Renal pelvis (tissue), 1 donor: ENCODE measurements at regions not wholly inside any gene's neighbourhood (a gene's known extent, or its start where the extent isn't known, plus 50 kb on each side); places are given as distances from the start of the nearest gene placed in this dataset.
A peak's percentile ranks its signal among the peaks of the same experiment; 100 is the strongest.

Experiments
- DNase-seq: peaks from one replicate; pipeline ENCODE4 v3.0.0-alpha.2; 2013

DNA sequence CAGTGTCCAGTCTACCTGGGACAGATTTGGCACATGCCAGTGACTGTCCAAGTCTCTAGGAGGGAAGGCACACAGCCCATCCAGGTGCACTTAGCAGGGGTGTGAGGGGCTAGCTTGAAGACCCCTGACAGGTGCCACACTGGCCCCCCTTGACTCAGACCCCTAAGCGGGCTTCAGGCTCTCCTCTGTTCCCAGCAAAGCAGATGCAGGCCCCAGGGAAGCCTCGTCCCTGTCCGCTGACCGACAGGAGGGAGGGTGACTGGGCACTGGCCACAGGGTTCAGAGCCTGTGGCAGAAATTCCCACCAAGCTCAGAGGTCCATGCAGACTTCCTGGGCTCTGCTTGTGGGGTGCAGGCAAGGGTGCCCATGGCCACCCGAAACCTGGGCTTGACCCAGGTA lies 239.8 kb upstream of the MYT1L start:
- no peak for DNase-seq

DNA sequence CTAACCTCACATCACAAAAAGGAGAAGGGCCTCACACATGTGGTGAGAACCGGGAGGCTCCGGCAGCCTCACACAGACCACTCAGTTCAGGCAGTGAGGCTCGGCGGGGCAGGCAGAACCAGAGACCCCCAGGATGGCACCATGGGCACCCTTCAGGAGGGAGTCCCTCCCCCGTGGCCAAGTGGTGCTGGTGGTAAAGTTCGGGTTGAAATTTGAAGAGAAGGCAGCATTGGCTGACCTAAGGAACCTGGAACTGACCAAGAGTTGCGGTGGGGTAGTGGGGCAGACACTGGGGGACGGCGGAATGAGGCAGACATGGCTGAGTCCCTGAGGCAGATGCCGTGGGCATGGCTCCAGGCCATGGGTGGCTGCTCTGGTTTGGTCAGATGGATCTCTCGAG lies 239.3 kb upstream of the MYT1L start:
- DNase-seq = no peak

DNA sequence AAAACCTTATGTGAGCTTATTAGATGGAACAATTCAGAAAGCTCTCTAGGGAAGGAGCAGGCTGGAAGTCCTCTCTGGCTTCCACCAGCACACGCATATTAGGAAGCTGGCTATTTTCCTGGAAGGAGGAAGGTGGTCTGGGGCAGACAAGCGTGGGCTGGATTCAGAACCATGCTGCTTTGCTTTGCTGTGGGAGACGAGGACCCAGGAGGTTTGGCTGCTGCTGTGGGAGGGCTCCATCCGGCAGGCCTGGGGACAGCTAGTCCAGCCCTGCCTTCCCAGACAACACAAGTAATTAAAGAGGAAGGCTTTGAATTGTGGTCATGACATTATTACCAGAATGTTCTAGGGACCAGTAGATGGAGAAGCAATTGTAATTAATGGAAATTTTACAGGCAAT lies 238.8 kb upstream of the MYT1L start:
- DNase-seq = no peak

DNA sequence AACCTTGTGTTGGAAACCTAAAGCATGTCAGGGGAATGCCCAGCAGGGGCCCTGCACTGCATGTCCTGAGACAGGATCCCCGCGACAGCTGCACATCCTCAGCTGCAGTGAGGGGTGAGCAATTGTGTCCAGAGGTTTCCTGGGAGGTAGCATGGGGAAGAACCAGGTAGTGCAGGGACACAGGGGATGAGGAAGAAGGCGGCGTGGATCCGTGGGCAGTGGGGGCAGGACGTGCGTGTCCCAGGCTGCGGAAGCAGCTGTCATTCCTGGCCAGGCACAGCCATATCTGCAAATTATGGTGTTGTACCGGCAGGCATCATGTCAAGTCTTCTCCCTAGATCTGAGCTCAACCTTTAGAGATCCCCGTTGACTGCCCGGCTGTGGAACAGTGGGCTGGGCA lies 238.2 kb upstream of the MYT1L start:
- DNase-seq = no peak

DNA sequence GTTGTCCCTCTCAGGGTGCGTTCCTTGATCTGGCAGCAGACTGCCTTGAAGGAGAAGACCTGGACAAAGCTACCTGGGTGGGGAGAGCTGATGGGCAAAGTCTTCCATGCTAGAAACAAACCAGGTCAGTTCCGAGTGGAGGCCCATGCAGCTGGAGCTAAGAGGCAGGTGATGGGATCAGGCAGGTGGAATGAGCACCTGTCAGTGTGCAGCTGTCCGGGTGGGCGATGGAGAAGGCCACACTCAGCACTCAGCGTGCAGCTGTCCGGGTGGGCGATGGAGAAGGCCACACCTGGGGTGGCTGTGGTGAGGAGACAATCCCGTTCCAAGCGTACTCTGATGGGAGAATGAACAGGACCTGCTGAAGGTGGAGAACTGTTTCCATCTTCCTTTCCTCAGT lies 237.3 kb upstream of the MYT1L start:
- DNase-seq = no peak

DNA sequence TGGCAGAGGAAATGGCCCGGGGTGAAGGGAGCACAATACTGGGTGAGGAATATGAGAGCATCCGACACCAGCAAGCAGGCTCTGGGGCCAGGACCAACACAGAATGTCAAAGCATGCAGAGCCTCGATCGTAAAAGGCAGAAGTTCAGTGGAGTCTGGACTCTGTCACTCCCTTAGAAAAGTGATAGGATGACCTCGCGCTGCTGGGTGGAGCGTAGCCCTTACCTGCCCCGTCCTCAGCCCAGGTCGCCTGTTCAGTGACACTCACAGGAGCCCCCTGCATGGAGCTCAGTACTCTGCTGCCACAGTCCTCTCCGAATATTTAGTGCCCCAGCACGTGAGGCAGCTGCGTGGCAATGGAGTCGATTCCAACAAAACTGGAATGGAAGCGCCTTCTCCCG lies 236.7 kb upstream of the MYT1L start:
- DNase-seq = no peak

DNA sequence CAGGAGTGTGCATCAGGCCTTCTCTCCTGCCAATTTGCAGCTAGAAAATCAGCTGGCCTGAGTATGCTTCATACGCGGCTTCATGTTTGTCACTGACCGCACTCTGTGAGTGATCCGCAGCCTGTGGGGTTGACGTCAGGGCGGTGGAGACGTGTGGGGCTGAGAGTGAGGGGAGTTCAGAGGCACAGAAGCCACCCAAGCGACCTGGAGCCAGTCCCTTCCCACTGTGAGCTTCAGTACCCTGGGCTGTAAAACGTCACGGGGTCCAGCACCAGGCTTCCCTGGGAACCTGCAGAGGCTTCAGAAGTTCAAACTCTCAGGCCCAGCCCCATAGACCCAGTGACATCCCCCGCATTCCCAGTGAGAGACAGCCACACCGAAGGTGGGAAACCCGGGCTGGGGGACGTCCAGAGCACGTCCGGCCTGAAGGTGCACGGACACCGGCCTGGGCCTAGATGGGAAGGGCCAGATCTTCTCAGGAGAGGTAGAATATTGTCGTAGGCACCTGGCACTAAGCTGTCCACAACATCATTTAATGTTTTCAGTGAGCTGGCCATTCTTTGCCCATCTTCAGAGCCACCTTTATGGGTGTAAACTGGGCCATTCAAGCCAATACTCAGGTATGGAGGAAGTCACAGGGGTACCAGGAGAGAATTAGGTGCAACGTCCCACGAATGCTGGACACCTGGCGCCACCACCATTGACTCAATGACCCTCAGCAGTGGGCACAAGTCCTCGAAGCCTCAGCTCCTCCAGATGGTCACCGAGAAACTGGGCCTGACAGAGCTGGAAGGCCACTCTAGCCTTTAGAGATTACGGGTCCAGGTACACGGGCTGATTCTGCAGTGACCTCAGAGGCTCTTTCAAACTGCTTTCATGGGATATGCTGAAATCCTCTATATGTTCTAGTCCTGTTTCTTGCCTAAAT lies 235.6 kb upstream of the MYT1L start:
- no peak for DNase-seq

DNA sequence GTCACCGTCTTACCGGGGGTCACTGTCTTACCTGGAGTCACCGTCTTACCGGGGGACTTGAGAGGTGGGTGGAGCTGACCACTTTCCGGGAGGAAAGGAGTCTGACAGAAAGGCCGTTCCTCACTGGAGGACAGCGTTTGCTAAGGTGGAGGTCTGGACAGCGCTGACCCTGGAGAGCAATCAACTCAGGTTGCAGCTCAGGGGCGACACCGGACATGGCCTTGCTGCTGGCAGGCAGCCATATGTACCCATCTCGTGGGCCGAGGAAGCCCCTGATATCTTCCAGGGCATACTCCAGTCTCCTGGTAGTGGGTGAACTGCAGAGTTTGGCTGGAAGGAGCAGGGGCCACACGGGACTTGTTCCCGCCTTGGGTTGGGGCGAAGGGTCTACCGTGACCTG lies 234.6 kb upstream of the MYT1L start:
- no peak for DNase-seq

DNA sequence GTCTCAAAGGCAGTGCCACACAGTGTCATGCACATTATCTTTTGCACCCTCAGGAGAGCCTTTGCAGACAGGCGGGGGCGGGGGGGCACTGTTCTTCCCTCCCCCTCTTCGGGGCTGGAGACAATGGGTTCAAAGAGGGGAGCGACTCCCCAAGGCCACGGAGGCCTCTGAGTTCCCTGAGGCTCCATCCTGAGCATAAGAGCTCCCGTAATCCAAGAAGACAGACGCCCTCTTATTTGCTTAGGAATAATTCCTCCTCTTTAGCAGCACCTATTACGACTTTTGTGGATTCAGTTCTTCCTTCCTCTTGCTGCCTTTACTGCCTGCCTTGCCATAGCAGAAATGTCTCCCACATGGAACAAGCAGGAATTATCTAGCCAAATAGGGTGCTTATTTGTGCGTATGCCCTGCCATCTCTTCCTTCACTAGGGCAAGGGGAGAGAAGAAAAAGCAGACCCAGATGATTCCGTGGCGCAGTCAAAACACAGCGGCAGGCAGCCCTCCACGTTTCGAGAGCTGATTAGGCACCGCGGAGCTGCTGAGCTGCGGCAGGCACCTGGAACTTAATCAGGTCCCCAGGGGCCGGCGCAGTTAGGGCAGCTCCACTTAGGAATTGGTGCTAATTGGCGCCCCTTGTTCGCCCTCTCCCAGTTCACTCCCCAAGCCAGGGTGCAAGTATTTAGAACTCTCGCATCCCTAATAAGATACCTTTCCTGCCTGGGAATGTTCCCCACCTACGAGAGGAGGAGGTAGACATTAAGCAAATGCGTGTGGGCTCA lies 233.4 kb upstream of the MYT1L start:
- DNase-seq = no peak

DNA sequence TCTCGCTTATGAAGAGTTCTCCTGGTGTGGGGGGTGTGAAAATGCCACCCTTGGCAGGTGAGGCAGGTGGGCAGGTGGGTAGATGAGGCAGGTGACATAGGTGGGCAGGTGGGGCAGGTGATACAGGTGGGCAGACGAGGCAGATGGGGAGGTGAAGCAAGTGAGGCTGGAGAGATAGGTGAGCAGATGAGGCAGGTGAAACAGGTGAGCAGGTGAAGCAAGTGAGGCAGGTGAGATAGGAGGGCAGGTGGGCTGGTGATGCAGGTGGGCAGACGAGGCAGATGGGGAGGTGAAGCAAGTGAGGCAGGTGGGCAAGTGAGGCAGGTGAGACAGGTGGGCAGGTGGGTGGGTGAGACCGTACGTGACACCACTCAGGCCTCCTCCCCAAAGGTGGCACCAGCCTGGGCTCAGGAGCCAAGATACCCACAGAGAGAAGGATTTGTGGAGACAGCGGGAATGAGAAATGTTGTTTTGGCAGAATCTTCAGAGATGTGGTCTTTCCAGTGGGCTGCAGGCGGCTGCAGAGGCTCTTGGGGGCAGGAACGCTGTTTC lies 232.3 kb upstream of the MYT1L start:
- DNase-seq = no peak

DNA sequence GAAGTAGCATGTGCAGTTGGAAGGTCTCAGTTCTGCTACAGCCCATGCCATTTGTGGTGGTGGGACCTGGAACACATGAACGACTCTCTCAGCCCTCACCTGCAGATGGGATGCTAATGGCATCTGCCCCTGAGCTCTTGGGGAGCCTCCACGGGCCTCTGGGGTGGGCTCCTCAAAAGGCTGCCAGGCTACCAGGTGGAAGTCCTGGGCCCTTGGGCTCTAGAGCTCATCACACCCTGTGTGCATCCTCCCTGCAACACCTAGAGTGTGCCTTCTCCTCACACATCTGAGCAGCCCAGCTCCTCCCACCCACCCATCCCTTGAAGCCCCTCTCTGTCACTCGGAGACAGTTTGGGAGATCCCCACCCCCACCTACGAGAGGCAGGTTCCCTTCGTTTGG lies 231.8 kb upstream of the MYT1L start:
- no peak for DNase-seq

DNA sequence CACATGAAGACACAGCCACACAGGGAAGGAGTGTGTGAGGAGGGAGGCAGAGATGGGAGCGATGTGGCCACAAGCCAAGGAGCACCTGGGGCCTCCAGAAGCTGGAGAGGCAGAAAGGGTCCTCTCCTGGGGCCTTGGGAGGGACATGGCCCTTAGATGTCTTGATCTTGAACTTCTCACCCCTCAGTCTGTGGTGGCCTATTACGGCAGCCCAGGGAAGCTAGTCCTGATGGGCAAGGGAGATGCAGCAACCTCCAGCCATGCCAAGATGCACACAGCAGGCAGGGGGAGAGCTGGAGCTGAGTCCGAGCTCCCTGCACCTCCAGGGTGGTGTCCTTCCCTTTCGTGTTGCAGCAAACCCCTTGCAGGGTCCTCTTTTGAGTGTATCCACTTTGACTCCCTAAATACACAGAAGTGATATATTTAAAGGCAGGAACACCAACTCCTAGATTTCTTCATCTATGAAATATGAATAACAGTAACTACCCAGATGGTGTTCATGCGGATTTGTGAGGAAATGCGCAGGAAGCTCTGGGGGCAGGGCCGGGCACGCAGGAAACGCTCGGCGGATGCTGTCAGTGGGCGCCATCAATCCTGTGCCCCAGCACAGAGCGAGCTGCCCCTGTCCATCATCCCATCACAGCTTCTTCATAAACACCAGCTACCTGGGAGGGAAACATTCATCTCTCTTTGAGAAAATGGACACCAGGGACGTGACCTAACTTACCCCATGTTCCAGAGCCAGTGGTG lies 230.4 kb upstream of the MYT1L start:
- no peak for DNase-seq

DNA sequence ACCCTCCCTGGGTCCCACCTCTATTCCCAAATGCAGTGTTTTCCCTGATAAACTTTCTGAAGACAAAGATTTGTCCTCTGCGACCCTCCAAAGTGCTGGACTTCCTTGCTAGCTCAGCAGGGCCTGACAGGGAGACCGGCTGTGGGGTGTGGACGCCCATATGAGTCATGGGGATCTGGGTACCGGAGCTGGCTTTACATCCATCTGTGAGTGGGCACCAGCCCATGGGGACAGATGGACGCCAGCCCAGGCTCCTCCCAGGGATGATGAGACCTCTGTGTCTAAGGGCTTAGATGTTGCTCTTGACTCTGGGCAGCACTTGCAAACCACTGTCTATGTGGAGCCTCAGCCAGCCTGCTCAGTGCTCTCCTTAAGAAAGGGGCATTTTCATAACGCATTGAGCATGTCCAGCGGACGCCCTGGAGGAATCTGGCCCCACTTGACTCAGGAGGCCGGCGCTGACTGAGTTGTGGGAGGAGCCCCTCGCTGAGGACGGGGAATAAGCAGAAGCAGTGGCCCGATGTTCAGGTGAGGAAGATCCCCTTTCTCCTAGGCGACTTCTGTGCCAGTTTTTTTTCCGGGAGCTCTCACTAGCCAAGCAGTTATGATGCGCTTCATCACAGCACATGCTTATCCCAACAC lies 229.4 kb upstream of the MYT1L start:
- DNase-seq = no peak

DNA sequence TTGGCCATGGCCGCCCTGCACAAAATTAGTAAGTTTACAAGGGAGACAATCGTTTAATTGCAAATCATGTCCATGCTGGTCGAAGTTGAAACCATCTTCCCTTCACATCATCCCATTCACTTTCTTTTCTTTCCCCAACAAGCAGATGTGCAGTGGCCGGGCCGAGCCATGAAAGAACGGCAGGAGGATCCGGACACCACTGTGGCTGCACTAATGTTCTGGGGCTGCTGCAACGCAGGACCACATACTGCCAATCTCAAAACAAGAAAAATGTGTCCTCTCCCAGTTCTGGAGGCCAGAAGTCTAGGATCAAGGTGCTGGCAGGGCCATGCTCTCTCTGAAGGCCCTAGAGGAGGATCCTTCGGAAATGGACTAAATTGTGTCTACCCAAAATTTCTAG lies 227.4 kb upstream of the MYT1L start:
- DNase-seq = no peak

DNA sequence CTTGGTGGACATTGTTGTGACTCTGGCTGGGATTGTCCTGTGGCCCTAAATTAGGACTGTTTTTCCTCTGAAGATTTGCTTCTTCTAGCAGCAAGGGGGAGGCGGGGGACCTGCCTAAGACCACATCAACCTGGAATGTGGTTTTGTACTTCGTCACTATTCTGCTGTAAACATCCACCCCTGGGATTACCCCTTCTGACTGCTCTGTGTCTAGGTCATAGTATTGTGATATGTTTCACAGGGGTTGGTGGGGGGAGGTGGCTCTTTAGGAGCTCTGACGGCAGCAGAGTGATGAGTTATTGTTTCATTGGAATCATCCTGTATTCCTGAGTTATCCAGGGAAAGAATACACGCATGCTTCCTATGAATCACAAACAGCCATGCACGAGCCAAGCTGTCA lies 226.4 kb upstream of the MYT1L start:
- no peak for DNase-seq

DNA sequence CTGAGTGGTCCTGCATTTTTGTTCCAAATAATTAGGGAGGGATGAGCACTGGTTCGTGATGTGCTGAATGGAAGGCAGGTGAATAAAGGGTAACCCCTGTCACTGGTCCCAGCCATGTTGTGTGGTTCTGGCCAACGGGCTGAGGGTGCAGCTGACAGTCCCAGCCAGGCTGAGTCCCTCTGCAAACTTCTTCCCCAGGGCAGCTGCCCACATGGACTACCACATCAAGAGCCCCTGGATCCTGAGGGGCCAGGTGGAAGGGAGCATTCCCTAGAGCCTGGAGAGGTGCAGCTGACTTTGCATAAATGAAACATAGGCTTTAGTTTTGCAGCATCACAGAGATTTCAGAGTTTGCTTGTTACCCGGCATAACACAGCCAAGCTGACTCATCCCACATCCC lies 219.8 kb upstream of the MYT1L start:
- no peak for DNase-seq

DNA sequence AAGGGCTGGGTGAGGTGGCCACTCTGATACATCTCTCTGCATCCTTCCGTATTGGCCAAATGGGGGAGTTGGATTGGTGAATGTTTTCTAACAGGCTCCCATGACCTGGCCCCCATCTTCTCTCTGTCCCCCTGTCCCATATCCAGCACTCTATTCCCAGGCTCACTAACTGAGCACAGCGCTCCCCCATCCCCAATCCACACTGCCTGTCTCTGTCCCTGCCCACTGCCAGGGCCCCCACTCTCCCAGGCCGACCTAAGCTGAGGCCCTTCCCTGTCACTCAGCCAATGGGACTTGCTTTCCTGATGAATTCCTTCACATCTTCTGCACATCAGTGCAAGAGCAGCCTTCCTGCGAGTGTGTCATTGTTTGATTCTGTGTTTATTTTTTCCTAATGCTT lies 216.8 kb upstream of the MYT1L start:
- DNase-seq = no peak

DNA sequence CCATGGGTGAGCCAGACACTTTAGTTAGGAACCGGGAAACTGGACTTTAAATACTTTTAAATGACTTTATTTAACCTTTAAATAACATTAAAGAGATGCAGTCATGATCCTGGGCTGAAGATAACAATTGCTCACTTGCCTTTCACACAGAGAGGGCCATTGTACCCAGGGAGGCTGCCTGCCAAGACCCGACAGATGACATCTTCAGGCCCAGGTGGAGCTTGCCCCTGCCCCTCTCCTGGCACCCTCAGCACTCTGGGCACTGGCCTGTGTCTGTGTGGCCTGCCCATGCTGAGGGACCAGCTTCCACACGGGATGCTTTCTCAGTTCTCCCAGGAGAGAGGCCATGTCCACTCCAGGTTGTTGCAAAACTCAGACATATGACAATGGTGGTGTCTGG lies 216.4 kb upstream of the MYT1L start:
- no peak for DNase-seq

DNA sequence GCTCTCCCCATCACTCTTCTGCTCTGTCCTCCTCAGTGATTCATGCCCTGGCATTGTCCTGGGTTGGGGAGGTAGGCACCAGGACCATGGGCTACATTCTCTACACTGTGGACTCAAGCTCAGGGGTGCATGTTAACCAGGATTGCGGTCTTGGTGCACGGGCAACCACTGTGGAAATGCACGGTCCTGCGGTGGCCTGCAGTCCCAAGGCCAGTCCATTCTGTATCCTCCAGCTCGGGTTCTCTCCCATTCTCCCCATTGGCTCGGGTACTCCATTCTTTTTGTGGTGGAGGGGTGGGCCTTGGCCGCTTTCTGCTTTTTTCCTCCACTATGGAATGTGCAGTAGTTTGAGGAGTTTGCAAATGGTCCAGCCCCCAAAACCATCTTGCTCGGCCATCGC lies 215.0 kb upstream of the MYT1L start:
- DNase-seq = no peak

DNA sequence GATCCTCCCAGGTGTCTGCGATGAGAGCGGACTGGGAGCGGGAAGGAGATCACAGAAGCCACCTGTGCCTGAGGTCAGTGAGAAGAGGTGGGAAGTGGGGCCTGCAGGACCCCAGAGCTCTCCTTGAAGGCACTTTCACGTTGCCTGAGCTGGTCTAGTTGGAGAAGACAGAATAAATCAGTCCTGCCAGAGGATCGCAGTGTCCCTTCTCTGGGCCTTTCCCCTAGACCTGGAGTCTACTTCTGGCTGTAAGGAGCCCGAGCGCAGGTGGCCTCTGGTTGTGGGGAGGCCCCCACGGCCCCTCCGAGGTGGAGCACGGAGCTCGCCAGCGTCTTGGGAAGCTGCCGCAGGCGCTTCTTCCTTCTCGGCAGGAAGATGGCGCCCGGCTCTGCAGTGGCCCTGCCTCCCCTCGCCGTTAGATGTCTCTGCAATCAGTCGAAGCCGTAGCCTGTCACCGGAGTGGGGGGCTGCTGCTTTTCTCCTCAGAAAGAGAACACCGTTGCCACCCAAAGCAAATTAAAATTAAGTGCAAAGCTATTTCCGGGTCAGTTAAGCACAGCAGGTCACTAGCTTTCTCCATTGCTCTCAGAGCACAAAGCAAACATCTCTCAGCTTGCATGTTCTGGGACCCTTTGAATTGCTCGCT lies 212.0 kb upstream of the MYT1L start:
- DNase-seq = peak; percentile 56

DNA sequence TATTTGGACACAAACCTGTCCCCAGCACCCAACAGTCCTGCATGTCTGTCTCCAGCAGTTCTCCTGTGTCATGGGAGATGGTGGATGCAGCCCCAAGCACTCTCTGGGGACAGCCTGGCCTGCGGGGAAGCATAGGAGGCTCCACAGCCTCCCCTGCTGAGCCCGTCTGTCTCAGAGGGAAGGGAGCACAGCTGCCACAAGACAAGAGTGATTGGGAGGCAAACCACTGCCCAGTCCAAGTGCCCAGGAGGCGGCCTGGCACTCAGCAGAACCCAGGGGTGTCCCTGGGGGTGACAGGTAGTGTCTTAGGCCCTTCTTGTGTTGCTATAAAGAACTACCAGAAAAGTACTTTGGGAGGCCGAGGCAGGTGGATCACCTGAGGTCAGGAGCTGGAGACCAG lies 211.2 kb upstream of the MYT1L start:
- no peak for DNase-seq
